ENCODE measurements at regions not wholly inside any gene's neighbourhood (a gene's known extent, or its start where the extent isn't known, plus 50 kb on each side); places are given as distances from the start of the nearest gene placed in this dataset.

GRCh38 chr5:56303511-56303910 lies 70.4 kb upstream of the ANKRD55 start:
- intact Hi-C loops (cut with DNase I; ENCODE audit: low total_unique reads), result no loop called here
- H3K9me3 ChIP-seq, result no peaks in the 10 kb centered on the region
- H3K4me1 ChIP-seq, result no peaks in the 10 kb centered on the region
- ATAC-seq (no peak), DNase-seq (no peak)
- no peak overlapping the region for H3K27ac ChIP-seq
- H3K27me3 ChIP-seq, result no peaks in the 10 kb centered on the region
- in situ Hi-C loops (cut with MboI; ENCODE audit: low sequenced_read_pairs in 4 of 4), result no loop called here
- no peak overlapping the region for H3K4me3 ChIP-seq
- no peaks in the 10 kb centered on the region for H3K36me3 ChIP-seq
- TF ChIP-seq CTCF (IDR thresholded peaks at IDR 0.05 in 4 of 5, conservative IDR thresholded peaks at IDR 0.05 in 1 of 5) (no peak), POLR2A (IDR thresholded peaks at IDR 0.05) (no peak)

- Histone ChIP-seq H3K36me3 (no peaks in the 10 kb centered on the region), H3K4me3 (no peak overlapping the region), H3K4me1 (no peaks in the 10 kb centered on the region), H3K27ac (no peak overlapping the region), H3K27me3 (no peaks in the 10 kb centered on the region), H3K9me3 (no peaks in the 10 kb centered on the region)
- ATAC-seq, result no peak
- DNase-seq, result no peak
- no peak for TF ChIP-seq POLR2A (IDR thresholded peaks at IDR 0.05)
- TF ChIP-seq CTCF (IDR thresholded peaks at IDR 0.05 in 4 of 5, conservative IDR thresholded peaks at IDR 0.05 in 1 of 5), result no peak
- intact Hi-C loops (cut with DNase I; ENCODE audit: low total_unique reads) (no loop called here), in situ Hi-C loops (cut with MboI; ENCODE audit: low sequenced_read_pairs in 4 of 4) (no loop called here)
These were observed 68.9 kb upstream of the ANKRD55 start for GRCh38 chr5:56302027-56302426.

- TF ChIP-seq POLR2A (IDR thresholded peaks at IDR 0.05) (no peak), CTCF (IDR thresholded peaks at IDR 0.05 in 4 of 5, conservative IDR thresholded peaks at IDR 0.05 in 1 of 5) (no peak)
- DNase-seq, result no peak
- no peak for ATAC-seq
- H3K4me3 ChIP-seq, result no peak overlapping the region
- H3K27me3 ChIP-seq, result no peaks in the 10 kb centered on the region
- no peak overlapping the region for H3K27ac ChIP-seq
- no peaks in the 10 kb centered on the region for H3K9me3 ChIP-seq
- no peaks in the 10 kb centered on the region for H3K4me1 ChIP-seq
- intact Hi-C loops (cut with DNase I; ENCODE audit: low total_unique reads), result no loop called here
- in situ Hi-C loops (cut with MboI; ENCODE audit: low sequenced_read_pairs in 4 of 4), result no loop called here
- H3K36me3 ChIP-seq, result no peaks in the 10 kb centered on the region
These were observed 67.9 kb upstream of the ANKRD55 start for GRCh38 chr5:56301069-56301468.

- Histone ChIP-seq H3K4me3 (no peak overlapping the region), H3K27ac (no peak overlapping the region), H3K4me1 (no peaks in the 10 kb centered on the region), H3K27me3 (no peaks in the 10 kb centered on the region), H3K36me3 (no peaks in the 10 kb centered on the region), H3K9me3 (no peaks in the 10 kb centered on the region)
- in situ Hi-C loops (cut with MboI; ENCODE audit: low sequenced_read_pairs in 4 of 4) (no loop called here), intact Hi-C loops (cut with DNase I; ENCODE audit: low total_unique reads) (no loop called here)
- ATAC-seq (no peak), DNase-seq (no peak)
- TF ChIP-seq POLR2A (IDR thresholded peaks at IDR 0.05) (no peak), CTCF (IDR thresholded peaks at IDR 0.05 in 4 of 5, conservative IDR thresholded peaks at IDR 0.05 in 1 of 5) (no peak)
These were observed 66.1 kb upstream of the ANKRD55 start for GRCh38 chr5:56299212-56299611.

- ATAC-seq, result no peak
- no peak for TF ChIP-seq POLR2A (IDR thresholded peaks at IDR 0.05)
- in situ Hi-C loops (cut with MboI; ENCODE audit: low sequenced_read_pairs in 4 of 4) (no loop called here), intact Hi-C loops (cut with DNase I; ENCODE audit: low total_unique reads) (no loop called here)
- H3K9me3 ChIP-seq, result no peaks in the 10 kb centered on the region
- no peaks in the 10 kb centered on the region for H3K27me3 ChIP-seq
- no peaks in the 10 kb centered on the region for H3K4me1 ChIP-seq
- H3K4me3 ChIP-seq, result no peak overlapping the region
- H3K27ac ChIP-seq, result no peak overlapping the region
- DNase-seq, result no peak
- no peaks in the 10 kb centered on the region for H3K36me3 ChIP-seq
These were observed 65.4 kb upstream of the ANKRD55 start for GRCh38 chr5:56298336-56299090.

Data from gastrocnemius medialis (tissue), 4 donors.